ENCODE measurements at regions not wholly inside any gene's neighbourhood (a gene's known extent, or its start where the extent isn't known, plus 50 kb on each side); places are given as distances from the start of the nearest gene placed in this dataset.

- no peak for DNase-seq (ENCODE audit: low spot score in 2 of 2)
- H3K4me3 ChIP-seq: peak overlapping the region in 2 of 3 donors; percentile 23 to 57
- TF ChIP-seq CTCF (IDR thresholded peaks at IDR 0.05) (no peak), POLR2AphosphoS5 (IDR thresholded peaks at IDR 0.05) (no peak), POLR2A (IDR thresholded peaks at IDR 0.05) (no peak)
- no peaks in the 10 kb centered on the region for H3K4me1 ChIP-seq
- H3K9me3 ChIP-seq: no peaks in the 10 kb centered on the region
- H3K27ac ChIP-seq: peak overlapping the region in 1 of 2 donors; percentile 48
- intact Hi-C loops (cut with DNase I; ENCODE audit: low total_unique reads): no loop called here
- no peaks in the 10 kb centered on the region for H3K36me3 ChIP-seq
- no peaks in the 10 kb centered on the region for H3K27me3 ChIP-seq
These were observed 162.8 kb downstream of the FOXL1 start for GRCh38 chr16:86740906-86741799.

GRCh38 chr16:86747761-86748160, 169.4 kb downstream of the FOXL1 start:
- no peaks in the 10 kb centered on the region for H3K27me3 ChIP-seq
- H3K36me3 ChIP-seq: no peaks in the 10 kb centered on the region
- H3K9me3 ChIP-seq: no peaks in the 10 kb centered on the region
- H3K4me3 ChIP-seq: no peak overlapping the region
- no peaks in the 10 kb centered on the region for H3K4me1 ChIP-seq
- TF ChIP-seq POLR2AphosphoS5 (IDR thresholded peaks at IDR 0.05) (no peak), CTCF (IDR thresholded peaks at IDR 0.05) (no peak), POLR2A (IDR thresholded peaks at IDR 0.05) (no peak)
- H3K27ac ChIP-seq: no peak overlapping the region
- intact Hi-C loops (cut with DNase I; ENCODE audit: low total_unique reads): no loop called here
- DNase-seq (ENCODE audit: low spot score in 2 of 2): no peak

- no peaks in the 10 kb centered on the region for H3K36me3 ChIP-seq
- H3K4me1 ChIP-seq: no peaks in the 10 kb centered on the region
- H3K9me3 ChIP-seq: no peaks in the 10 kb centered on the region
- no peak overlapping the region for H3K27ac ChIP-seq
- no peaks in the 10 kb centered on the region for H3K27me3 ChIP-seq
- TF ChIP-seq CTCF (IDR thresholded peaks at IDR 0.05): no peak
- TF ChIP-seq POLR2AphosphoS5 (IDR thresholded peaks at IDR 0.05): no peak
- no peak for TF ChIP-seq POLR2A (IDR thresholded peaks at IDR 0.05)
- intact Hi-C loops (cut with DNase I; ENCODE audit: low total_unique reads): no loop called here
- no peak overlapping the region for H3K4me3 ChIP-seq
- DNase-seq (ENCODE audit: low spot score in 2 of 2): no peak
These were observed 170.3 kb downstream of the FOXL1 start for GRCh38 chr16:86748652-86749051.

GRCh38 chr16:86751076-86752030, 173.0 kb downstream of the FOXL1 start:
- no peaks in the 10 kb centered on the region for H3K36me3 ChIP-seq
- no peaks in the 10 kb centered on the region for H3K27me3 ChIP-seq
- peak overlapping the region; percentile 80 to 86 for H3K27ac ChIP-seq
- no peak overlapping the region for H3K4me3 ChIP-seq
- no peaks in the 10 kb centered on the region for H3K4me1 ChIP-seq
- H3K9me3 ChIP-seq: no peaks in the 10 kb centered on the region
- TF ChIP-seq POLR2AphosphoS5 (IDR thresholded peaks at IDR 0.05): no peak
- no peak for TF ChIP-seq CTCF (IDR thresholded peaks at IDR 0.05)
- no peak for TF ChIP-seq POLR2A (IDR thresholded peaks at IDR 0.05)
- intact Hi-C loops (cut with DNase I; ENCODE audit: low total_unique reads): no loop called here
- peak in 1 of 2 donors; percentile 80 for DNase-seq (ENCODE audit: low spot score in 2 of 2)
